ENCODE measurements at regions not wholly inside any gene's neighbourhood (a gene's known extent, or its start where the extent isn't known, plus 50 kb on each side); places are given as distances from the start of the nearest gene placed in this dataset.
A peak's percentile ranks its signal among the peaks of the same experiment; 100 is the strongest.

GRCh38 chr13:76473552-76474134 is 412.6 kb downstream of the KCTD12 start:
- TF ChIP-seq CTCF (IDR thresholded peaks at IDR 0.05; ENCODE audit: low read depth, low read length, missing control alignments) = peak; percentile 78
- H3K4me3 ChIP-seq (ENCODE audit: low read depth, low read length) = no peak overlapping the region
- peak; percentile 57 for DNase-seq (ENCODE audit: low read depth)

GRCh38 chr13:76472916-76473315 is 413.3 kb downstream of the KCTD12 start:
- DNase-seq (ENCODE audit: low read depth) = no peak
- TF ChIP-seq CTCF (IDR thresholded peaks at IDR 0.05; ENCODE audit: low read depth, low read length, missing control alignments) = no peak
- H3K4me3 ChIP-seq (ENCODE audit: low read depth, low read length) = no peak overlapping the region

GRCh38 chr13:76471486-76471885 is 414.7 kb downstream of the KCTD12 start:
- no peak for TF ChIP-seq CTCF (IDR thresholded peaks at IDR 0.05; ENCODE audit: low read depth, low read length, missing control alignments)
- H3K4me3 ChIP-seq (ENCODE audit: low read depth, low read length) = no peak overlapping the region
- no peak for DNase-seq (ENCODE audit: low read depth)

GRCh38 chr13:76470991-76471390 is 415.2 kb downstream of the KCTD12 start:
- no peak for DNase-seq (ENCODE audit: low read depth)
- TF ChIP-seq CTCF (IDR thresholded peaks at IDR 0.05; ENCODE audit: low read depth, low read length, missing control alignments) = no peak
- H3K4me3 ChIP-seq (ENCODE audit: low read depth, low read length) = no peak overlapping the region

GRCh38 chr13:76466043-76466442 is 420.2 kb downstream of the KCTD12 start:
- no peak overlapping the region for H3K4me3 ChIP-seq (ENCODE audit: low read depth, low read length)
- TF ChIP-seq CTCF (IDR thresholded peaks at IDR 0.05; ENCODE audit: low read depth, low read length, missing control alignments) = no peak
- no peak for DNase-seq (ENCODE audit: low read depth)

GRCh38 chr13:76463314-76463713 is 422.9 kb downstream of the KCTD12 start:
- no peak for TF ChIP-seq CTCF (IDR thresholded peaks at IDR 0.05; ENCODE audit: low read depth, low read length, missing control alignments)
- DNase-seq (ENCODE audit: low read depth) = no peak

GRCh38 chr13:76461999-76462398 is 424.2 kb downstream of the KCTD12 start:
- DNase-seq (ENCODE audit: low read depth) = no peak
- no peak overlapping the region for H3K4me3 ChIP-seq (ENCODE audit: low read depth, low read length)
- no peak for TF ChIP-seq CTCF (IDR thresholded peaks at IDR 0.05; ENCODE audit: low read depth, low read length, missing control alignments)

More at GRCh38 chr13:76463314-76463713, 422.9 kb downstream of the KCTD12 start:
- no peak overlapping the region for H3K4me3 ChIP-seq (ENCODE audit: low read depth, low read length)
